NCI-H2196 treated with DMSO at 0.1 percent for 48 hours (cell line): ENCODE measurements at regions not wholly inside any gene's neighbourhood (a gene's known extent, or its start where the extent isn't known, plus 50 kb on each side); places are given as distances from the start of the nearest gene placed in this dataset.

Source experiments
- DNase-seq: peaks from one replicate; lab custom pipeline; 2025; ENCODE audit not compliant: unreplicated experiment; lab: John Stamatoyannopoulos, UW

DNA sequence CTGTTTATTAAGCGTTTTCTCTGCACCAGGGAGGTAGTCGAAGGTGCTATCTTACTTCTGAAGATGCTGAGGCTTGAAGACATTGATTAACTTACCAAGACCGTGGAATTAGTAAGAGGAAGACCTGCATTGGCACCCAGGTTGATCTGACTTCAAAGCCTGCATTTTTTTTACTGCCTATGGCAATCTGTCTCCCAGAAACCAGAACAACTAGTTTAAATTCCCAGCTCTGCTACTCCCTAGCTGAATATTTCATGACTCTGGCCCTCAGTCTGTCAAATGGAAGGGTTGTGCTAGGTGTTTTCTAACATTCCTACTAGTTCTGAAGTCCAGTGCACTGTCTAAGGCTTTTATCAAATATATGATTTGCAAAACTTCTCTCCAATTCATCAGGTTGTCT is 52.0 kb upstream of the GRAMD1B start:
- DNase-seq: no peak

DNA sequence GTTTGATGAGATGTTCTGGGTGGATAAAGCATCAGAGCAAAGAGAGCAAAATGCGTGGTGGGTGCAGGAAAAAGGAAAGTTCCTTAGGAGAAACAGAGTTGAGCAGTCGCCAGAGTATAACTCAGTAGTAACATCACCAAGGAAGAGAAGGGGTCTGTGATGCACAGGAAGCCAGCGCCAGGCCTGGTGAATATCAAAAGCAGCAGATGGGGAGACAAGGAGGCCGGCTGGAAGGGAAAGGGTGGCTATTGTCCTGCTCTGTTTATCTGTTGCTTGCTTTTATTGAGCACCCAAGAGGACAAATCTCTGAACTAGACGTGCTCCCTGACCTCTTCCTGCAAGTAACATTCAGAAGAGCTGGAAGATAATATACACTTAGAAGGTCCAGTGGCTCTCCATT is 52.7 kb upstream of the GRAMD1B start:
- DNase-seq: no peak

DNA sequence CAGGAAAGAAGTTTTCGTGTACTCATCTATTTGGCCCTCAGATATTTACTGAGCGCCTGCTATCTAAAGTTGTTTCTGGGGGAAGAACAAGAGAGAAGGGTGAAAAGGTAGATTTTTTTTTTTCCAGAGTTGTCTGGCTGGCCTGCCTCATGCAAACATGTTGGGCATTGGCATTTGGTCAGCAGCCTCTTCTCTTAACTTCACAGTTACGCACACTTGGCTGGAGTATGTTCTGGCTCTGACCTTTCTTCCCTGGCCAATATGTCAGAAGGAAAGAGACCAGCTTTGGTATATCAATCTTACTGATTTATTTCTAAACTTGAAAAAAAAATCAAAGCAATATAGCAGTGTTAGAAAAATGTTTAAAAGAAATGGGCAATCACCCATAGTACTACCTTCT is 54.2 kb upstream of the GRAMD1B start:
- no peak for DNase-seq

DNA sequence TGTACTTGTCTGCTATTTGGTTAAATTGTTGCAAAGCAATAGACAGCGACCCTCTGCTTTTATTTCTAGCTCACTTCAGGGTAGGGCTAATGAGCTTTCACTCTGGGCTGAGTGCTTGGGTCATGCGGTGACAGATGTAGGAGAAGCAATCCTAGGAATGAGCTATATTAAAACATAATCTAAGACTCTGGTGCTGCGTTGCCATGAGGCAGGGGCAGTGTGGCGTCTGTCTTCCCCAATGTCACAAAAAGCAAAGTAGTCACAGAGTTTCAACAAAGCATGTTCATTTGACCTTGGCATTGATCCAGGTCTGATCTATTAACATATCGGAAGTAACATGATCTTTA is 55.5 kb upstream of the GRAMD1B start:
- no peak for DNase-seq

DNA sequence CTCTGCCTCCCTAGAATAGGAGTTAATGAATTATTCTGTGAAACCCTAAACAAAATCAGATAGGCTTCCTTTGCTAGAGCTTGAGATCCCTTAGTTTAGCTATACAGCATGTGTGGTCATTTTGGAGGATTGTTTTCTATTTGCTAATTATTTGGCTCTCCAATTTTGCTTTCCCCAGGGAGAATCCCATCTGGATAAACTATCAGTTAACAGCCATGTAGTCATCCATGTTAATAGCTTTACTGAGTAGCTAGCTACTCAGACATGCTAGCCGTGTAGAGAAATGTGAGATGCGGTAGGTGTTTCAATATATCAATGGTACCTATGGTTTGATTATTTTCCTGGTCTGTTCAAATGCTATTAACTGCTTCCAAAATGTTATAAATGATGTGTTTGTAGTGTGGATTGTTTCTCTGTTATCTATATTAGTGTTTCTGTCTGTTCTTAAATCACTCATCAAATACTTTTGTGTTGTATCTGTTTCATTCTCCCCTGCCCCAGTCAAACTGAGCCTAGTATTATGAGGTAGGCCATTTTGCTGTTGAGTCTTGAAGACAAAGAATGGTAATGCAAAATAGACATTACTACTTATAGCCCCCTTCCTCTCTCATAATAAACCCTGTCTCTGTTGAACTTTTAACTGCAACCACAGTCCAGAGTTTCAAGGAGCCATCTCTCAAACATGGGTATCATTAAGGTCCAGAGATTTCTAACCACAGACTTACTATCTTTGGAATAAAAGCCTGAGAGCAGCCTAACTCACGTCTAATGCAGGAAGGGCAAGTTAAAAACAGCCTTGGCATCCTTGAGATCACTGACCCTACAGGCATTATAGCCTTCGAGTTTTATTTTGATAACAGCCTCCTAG is 56.1 kb upstream of the GRAMD1B start:
- no peak for DNase-seq

DNA sequence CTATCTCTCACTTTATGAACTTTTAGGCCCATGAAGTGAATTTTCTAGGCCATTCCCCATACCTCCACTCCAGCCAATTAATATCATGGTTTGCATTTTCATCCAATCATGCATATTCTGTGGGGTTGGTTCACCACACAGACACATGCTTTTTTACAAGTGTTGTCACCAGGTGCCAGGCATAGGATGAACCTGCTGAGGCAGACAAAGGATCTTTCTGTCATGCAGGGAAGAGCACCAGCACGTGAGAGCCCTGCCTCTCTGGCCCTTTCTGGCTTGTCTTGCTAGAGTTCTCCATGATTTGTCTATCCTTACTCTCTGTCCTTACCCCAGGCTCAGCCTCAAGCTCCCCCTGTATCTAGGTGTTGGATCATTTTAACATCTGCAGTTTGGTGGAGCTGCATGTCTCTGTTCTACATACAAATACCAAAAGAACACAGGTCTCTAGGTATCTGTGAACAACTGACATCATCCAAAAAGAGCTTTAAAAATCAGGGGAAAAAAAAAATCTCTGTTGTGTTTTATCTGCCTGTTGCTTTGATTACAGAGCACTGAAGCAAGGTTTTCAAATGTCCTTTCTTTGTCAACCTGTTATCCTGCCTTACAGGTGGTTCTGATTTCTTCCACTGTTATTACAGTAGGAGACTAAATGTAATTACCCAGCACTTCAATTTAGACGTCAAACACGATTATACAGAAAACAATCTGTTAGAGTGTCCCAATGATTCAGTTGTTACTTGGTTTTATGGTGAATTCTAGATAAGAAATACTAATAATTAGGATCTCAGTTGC is 58.4 kb upstream of the GRAMD1B start:
- DNase-seq: no peak

DNA sequence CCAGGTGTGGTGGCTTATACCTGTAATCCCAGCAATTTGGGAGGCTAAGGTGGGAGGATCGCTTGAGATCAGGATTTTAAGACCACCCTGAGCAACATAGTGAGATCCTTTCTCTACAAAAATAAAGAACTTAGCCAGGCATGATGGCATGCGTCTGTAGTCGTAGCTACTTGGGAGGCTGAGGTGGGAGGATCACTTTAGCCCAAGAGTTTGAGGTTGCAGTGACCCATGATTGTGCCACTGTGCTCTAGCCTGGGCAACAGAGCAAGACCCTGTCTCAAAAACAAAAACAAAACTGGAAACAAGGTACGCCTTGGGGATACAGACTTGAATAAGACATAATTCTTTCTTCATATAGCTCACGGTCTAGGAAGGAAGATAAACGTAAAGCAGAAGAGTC is 63.1 kb upstream of the GRAMD1B start:
- DNase-seq: no peak

DNA sequence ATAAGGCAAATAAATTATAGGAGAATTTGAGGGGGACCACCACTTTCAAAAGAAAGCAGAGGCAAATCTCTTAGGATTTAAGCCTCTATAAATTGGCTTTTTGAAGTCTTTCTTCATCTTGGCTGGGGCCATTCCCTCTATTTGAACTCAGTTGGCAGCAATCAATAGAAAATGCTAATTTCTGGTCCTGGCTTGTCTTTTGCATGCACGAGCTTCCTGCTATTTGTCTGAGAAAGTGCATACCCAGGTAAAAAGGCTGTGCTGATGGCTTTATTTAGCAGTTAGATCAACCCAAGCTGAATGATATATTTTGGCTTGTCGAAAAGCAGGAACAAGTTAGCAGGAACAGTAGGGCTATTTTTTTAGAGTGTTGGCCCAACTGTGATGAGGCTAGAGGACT is 64.1 kb upstream of the GRAMD1B start:
- no peak for DNase-seq

DNA sequence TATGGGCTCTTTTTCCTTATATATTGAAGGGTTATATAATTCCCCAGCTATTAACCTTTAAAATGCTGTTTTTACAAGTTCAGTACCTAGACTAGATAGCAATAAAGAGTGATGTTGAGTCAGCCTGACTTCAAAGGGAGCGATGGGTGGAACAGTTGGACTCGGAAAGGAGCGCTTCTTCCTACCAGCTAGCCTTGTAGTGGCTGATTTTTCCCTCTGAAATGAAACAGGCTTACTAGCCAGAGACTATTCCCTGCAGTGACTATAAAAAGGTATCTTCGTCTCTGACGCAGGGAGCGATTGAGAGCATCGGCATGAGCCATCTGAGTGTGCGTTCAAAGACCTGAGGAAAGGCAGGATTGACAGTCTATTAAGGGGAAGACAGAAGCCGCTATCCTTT is 66.0 kb upstream of the GRAMD1B start:
- no peak for DNase-seq

DNA sequence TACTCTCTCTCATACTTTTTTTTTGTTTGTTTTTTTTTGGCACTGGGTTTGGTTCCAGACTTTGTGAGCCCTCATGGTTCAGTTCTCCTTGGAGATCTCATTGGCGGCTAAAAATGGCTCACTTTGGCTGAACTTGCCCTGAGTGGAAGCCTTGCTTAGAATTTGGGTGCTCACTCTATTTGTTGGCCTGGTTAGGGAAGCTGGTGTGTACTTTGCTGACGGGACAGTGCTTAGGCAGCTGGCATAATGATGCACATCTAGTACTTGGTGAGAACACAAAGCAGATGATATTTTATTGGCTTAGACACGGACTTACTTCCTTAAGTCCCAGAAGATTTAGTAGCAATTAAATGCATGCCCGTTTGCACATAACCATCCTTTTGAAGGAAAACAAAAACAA is 66.5 kb upstream of the GRAMD1B start:
- DNase-seq: no peak

DNA sequence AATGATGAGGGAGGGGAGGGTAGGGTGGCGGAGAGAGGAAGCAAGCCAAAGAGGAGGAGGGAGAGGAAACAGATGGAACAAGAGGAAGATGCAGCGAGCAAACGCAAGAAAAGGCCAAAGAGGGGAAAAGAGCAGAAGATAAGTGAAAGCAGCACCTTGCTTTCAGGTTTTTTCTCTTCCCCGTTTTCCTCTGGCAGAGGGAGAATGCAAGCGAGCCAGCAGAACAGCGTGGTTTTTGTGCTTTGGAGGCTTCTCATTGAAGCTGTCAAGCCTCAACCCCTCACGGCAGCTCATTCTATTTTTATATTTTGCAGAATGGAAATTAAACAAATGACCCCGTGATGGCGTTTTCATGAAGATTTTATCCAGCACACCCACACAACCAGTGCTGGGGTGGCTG is 67.1 kb upstream of the GRAMD1B start:
- no peak for DNase-seq

DNA sequence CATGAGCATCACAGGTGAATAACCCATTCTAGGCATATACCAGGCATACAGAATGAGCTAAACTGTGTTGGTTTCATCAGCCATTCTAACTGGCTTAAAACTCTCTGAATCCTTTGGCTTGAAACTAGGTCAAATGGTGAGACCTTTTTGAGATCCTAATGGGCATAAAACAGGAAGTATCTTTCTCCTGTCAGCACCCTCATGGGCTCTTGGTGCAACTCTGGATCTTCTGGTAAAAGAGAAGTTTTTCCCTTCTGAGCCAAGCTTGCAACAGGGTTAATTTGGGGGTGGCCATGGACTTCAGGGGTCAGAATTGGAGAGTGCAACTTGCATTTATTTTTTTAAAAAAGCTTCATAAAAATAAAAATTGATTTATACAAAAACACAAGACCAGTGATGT is 67.9 kb upstream of the GRAMD1B start:
- no peak for DNase-seq

DNA sequence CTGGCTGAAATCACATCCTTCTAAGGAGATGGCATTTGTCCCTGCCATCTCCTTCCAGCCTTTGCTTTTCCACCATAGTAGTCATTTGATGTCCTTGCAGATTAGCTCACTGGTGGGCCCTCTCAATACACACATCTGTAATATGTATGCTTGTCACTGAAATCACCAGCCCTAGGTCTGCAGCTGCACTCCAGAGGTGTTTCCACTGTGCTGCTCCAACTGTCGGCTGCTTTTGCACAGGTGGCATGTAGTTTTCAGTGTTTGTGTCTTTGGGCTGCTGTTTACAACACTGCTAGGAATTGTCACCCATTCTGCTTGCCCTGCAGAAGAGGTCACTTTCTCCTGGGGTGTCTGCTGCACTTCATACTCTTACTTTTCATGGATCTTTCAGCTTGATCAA is 69.0 kb upstream of the GRAMD1B start:
- no peak for DNase-seq

DNA sequence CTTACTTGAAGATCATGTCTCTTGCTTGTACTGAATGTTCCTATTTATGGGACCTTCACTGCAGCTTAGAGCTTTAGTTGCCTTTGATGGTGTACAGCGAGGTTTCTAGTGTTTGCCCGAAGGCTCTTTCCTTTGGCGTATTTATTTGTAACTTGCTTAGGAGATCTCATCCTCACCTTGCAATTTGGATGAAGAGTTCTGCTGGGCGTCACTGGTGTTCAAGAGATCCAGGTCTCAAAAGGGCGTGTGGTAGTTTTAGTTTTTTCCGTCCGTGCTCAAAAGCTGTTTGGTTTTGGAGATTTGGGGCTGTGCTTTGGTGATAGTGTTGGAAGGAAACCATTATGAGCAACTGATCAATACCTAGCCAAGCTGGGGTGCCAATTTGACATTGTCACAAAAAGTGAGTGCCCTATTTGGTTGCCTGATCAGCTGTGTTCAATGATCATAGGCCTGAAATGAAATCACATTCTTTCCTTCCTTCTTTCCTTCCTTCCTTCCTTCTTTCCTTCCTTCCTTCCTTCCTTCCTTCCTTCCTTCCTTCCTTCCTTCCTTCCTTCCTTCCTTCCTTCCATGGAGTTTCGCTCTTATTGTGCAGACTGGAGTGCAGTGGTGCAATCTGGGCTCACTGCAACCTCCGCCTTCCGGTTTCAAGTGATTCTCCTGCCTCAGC is 69.7 kb upstream of the GRAMD1B start:
- no peak for DNase-seq

DNA sequence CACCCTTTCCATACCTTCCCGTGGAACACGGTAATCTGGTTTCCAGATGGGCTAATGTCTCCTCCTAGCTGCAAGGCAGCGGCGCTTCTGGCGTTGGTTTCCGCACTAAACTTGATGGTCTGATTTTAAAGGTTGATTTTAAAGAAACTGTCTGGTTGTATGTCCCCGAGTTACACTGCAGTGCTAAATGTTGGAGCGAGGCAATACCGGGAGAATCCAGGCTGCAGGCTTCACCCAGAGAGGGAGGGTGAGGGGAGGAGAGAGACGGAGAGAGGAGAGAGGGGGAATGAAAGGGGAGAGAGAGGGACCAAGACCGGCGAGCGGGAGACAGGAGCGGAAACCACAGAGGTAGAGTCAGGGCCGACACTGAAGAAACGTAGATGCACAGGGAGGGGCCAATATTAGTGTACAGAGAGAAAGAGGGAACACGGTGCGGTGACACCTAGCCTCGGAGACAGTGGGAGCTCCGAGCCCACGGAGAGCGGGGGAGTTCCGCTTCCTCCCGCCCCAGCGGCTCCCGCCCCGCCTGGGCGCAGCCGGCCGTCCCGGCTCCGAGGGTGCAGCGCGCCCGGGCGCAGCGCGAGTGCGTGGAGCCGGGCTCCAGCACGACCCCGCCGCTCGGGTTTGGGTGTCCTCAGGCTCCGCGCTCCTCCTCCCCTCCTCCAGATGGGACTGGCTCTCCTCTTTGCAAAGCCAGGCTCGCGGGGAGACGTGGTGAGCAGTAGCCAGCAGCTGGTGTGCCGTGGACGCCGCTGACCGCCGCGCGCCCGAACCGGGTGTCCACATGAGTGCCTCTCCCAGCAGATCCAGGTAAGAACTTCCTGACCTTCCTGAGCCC is 71.9 kb upstream of the GRAMD1B start:
- DNase-seq: no peak

DNA sequence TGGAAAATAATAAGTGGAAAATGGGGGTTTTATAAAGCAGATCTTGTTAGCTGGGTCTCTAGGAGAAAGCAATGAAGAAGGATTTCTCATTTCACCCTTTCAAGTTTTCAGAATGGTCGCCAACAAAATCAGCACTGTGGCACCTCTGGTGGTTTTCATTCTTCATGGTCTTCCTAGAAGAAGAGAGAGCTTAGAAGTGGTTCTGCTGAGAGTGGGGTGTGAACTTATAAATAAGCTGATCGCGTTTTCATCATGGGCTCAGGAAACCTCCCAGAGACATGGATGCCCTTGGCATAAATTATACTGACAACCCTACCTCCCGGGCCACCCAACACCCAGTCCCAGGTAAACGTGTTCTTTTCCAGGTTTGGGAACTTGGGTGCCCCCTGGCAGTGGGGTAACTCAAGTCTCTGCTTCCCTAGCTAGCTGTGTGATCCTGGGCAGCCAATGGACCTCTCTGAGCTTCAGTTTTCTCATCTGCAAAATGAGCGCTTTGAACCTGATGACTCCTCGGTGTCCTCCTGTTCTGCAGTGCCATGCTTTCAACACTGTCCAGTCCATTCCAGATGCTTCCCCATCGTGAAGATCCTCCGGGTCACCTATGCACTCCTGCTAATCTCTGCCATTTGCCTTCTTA is 72.6 kb upstream of the GRAMD1B start:
- DNase-seq: no peak

DNA sequence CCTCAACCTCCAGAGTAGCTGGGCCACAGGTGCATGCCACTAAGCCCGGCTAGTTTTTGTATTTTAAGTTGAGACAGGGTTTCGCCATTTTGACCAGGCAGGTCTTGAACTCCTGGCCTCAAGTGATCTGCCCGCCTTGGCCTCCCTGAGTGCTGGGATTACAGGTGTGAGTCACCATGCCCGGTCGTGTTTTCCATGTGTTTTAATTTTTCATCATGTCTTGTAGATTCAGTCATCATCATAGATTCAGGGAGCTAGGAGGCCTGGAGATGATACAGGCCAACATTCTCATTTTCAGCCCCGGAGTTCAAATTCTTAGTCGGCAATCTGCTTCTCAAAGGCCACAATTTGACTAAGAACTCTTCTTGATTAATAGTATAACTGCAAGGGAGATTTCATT is 73.5 kb upstream of the GRAMD1B start:
- no peak for DNase-seq

DNA sequence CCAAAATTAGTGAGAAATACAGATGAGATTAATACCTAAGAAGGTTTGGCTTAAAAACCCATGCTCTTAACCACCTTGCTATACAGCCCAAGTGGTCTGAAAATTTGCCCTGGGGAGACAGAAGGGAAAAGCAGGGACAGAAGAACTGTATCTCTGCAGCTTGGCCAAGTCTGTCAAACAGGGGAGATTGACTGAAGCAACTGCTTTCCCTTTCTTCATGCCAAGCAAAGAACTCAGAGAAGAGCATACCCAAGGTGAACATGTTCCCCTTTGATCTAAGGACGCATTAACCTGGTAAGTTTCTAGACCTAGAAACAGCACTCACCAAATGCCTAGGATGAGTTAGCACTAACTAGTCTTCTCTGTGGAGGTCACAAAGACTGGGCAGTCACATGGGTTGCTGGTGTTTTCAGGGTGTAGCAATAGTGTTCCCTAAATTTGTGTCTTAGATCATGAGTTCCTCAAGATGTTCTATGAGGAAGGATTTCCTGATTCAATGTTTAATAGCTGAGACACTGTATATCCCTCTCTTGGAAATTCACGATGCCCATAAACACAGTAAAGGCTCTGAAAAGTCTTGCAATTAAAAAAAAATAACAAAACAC is 75.6 kb upstream of the GRAMD1B start:
- no peak for DNase-seq

DNA sequence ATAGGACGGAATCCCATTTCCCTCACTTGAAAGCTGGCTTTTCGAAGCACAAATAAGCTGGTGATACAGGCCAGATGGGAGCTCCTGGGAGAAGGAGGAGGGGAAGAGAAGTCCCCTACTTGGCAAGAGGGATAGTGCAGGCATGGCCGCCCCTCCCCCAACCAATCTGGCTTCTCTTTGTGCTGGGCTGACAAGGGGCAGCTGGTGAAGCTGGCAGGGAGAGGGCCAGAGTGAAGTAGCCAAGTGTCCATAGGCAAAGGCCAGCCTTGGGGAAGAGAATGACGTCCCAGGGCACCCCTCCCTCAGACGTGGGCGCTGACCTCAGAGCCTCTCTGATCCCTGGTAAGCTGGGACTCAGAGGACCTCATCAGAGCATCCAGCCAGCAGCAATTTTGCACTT is 78.7 kb upstream of the GRAMD1B start:
- DNase-seq: peak; percentile 39

DNA sequence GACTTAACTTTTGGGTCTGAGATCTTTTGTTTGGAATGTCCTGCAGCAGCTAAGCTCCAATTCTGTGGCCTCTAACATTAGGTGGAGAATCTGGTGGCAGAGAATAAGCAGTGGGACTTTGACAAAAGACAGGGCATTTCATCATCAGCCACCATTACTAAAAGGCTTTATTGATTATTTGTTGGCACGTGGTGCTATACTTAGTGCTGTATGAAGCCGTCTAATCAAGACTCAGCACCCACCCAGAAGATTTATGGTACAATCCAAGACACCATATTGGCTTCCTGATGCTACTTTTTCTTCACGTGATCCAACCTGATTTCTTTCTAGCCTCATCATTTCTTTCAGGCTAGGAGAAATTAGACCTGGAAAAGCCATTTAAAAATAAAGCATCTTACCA is 80.7 kb upstream of the GRAMD1B start:
- DNase-seq: no peak
